Esophagus squamous epithelium (tissue), 4 donors: ENCODE measurements at regions not wholly inside any gene's neighbourhood (a gene's known extent, or its start where the extent isn't known, plus 50 kb on each side); places are given as distances from the start of the nearest gene placed in this dataset.

ENCODE experiments used
- CTCF ChIP-seq, 6 experiments: fragments of 450-650 bp in 4 of 6; fragments of 200-600 bp in 2 of 6; sonication (generic) in 2 of 6; IDR thresholded peaks; one replicate each; pipeline ENCODE4 v1.5.1; 2016 to 2019; ENCODE audit warnings: antibody characterized with exemption in 6 of 6, mild to moderate bottlenecking in 4 of 6, moderate library complexity in 4 of 6
- POLR2A ChIP-seq, 4 donors: fragments of 450-650 bp; IDR thresholded peaks; one replicate each; pipeline ENCODE4 v1.6.1; 2017; ENCODE audit warnings: antibody characterized with exemption in 4 of 4, mild to moderate bottlenecking in 4 of 4, moderate library complexity in 3 of 4

DNA sequence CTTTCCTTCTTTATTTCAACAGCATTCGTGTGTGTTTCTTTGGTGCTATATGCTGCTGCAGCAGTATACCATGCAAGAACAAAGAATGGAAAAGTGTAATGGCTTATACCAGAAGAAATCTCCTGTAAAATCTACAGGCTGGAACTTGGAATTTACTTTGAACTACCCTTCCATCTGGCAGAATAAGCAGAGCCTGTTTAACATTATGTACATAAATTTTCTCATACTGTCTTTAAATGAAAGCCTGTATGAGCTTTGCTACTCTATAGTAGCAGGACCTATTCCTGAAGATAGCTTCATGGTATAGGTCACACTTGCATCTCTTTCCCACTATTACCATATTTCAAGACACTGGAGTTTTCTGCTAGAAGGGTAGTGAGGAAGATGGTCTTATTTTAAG lies 522.1 kb upstream of the GHITM start:
- TF ChIP-seq CTCF (IDR thresholded peaks at IDR 0.05) = no peak
- no peak for TF ChIP-seq POLR2A (IDR thresholded peaks at IDR 0.05)
